ENCODE measurements at regions not wholly inside any gene's neighbourhood (a gene's known extent, or its start where the extent isn't known, plus 50 kb on each side); places are given as distances from the start of the nearest gene placed in this dataset.

DNA sequence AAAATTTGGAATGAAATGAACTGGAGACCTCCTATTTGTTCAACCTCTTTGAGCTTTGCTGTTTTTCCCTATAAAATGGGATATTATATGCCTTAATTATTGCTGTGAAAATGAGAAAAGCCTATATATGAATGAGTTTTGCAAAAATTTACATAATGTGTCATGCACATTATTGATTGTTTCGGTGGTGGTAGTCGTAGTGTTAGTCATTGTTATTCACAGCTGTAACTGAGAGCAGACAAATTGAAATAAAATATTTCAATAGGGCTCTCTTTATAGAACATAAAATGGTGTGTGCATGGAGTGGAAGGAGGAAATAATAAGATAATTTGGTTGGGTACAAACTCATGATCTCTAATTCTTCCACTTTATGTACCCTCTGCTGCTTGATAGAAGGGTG, 153.7 kb upstream of the GADL1 start:
- no peak for DNase-seq (ENCODE audit: low read depth in 2 of 2)

GRCh38 chr3:31050296-31050695, 155.8 kb upstream of the GADL1 start:
- no peak for DNase-seq (ENCODE audit: low read depth in 2 of 2)

DNA sequence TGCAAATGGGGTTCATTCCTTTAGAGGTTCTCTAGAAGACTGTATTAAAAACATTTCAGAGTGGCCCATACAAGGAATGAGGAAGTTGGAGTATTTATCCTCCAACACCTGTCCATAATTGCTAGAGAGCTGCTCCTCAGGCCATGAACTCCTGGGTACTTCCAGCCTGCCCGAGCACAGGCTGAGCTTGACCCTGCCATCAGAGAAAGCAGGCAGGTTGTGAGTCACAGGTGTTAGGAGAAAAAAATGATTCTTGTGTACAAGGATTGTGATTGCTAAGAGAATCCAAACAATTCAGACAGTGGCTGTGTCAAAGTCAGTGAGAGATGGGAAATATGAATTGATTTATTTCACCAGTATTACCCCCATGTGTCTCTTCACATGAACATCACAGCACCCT, 156.8 kb upstream of the GADL1 start:
- DNase-seq (ENCODE audit: low read depth in 2 of 2) = no peak

- DNase-seq (ENCODE audit: low read depth in 2 of 2) = no peak
These were observed 158.8 kb upstream of the GADL1 start for GRCh38 chr3:31053299-31053698.

DNA sequence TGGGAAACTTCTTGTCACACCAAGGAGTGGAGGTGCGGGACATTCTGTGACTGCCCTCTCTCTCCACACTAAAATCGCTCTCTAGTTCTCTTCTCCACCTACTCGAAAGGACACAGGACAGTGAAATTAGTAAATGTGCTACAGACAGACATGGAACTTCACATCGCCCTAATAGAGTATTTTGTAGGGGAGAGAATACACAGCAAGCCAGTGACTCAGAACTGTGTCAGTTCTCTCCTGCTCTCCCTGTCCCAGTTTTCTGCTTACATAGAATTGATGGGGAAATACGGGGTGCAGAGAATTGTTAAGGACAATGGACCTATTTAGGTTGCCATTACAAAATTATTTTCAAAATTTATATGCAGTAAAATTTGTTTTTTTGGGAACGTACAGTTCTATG, 159.6 kb upstream of the GADL1 start:
- DNase-seq (ENCODE audit: low read depth in 2 of 2) = no peak

DNA sequence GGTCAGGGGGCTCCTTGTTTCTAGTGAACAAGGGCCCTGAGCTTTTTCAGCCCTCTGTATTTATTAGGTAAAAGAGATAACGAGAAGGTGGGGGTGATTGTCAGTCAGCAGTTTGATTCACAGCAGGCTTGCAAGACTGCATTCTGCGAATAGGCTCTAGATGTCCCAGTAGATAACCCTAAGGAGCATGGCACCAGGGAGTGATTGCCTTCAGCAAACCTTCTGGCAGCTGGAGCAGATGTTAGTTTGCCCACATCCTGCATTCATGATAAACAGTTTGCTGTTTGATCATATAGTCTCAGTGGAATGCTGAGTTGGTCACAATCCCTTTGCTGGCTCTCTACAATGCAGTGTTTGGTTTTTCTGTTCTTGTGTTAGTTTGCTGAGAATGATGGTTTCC, 161.3 kb upstream of the GADL1 start:
- DNase-seq (ENCODE audit: low read depth in 2 of 2) = no peak

DNA sequence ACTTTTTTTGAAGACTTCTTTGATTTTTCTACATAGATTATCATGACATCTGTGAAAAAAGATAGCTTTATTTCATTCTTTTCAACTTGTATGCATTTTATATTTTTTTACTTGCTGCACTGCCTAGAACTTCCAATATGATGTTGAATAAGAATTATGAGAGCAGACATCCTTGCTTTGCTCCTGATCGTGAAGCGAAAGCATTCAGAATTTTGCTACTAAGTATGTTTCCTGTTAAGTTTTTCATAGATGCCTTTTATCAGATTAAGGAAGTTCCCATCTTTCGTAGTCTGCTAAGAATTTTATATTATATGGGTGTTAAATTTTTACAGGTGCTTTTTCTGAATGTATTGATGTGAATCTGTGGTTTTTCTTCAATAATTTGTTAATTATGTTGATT, 163.4 kb upstream of the GADL1 start:
- no peak for DNase-seq (ENCODE audit: low read depth in 2 of 2)

GRCh38 chr3:31064021-31064420, 169.6 kb upstream of the GADL1 start:
- no peak for DNase-seq (ENCODE audit: low read depth in 2 of 2)

GRCh38 chr3:31065765-31066164, 171.3 kb upstream of the GADL1 start:
- DNase-seq (ENCODE audit: low read depth in 2 of 2) = no peak

GRCh38 chr3:31067004-31067403, 172.5 kb upstream of the GADL1 start:
- DNase-seq (ENCODE audit: low read depth in 2 of 2) = no peak

DNA sequence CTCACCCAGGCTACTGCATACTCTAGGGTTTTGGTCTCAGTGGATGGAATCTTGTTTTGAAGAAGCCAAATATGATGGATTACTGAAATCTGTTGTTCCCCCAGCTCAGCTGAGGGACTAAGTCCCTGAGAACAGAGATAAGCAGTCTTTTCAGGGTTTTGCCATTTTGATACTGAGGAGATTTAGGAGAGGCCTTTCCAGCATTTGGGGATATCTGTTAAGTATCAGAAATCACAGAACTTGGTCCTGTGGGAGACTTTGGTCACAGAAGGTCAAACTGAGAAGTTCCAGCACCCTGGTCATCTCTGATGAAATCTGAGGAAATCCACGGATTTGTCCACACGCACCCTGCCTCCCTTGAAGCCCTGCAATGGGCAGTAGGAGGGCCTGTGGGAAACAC, 181.0 kb upstream of the GADL1 start:
- DNase-seq (ENCODE audit: low read depth in 2 of 2) = no peak

DNA sequence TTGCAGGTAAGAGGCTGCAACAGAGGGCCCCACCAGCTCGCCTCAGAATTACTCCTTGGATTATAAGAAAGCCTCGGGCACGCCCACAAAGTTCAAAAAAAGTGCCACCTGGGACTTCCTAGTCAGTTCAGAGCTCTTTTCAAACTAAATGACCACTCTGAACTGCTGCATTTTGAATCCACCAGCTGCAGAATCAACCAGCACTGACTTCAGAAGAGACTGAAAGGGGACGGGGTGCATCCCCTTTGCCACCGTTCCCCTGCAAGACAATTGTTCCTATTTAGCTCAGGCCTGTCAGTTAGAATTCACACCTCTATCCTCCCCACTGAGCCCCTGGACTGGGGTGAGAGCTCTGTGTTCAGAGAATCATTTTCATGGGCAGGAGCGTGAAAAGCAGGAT, 181.4 kb upstream of the GADL1 start:
- DNase-seq (ENCODE audit: low read depth in 2 of 2) = no peak

GRCh38 chr3:31077021-31077601, 182.7 kb upstream of the GADL1 start:
- DNase-seq (ENCODE audit: low read depth in 2 of 2) = no peak

DNA sequence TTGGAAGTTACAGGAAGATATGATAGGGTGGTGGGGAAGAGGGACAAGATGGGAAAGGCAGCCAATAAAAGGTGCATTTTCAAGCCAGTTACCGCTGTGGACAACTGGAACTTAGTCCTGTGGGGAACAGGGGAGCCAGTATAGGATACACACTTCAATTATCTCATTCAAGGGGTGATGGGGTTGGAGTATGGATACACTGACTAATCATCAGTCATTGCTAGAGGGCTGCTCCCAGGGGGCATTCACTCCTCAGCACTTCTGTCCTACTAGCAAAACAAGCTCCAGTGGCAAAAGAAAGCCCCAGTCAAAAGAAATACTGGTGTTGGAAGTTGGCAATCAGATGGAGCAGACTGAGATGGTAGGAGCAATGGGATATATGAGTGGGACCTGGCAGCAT, 183.4 kb upstream of the GADL1 start:
- no peak for DNase-seq (ENCODE audit: low read depth in 2 of 2)

- no peak for DNase-seq (ENCODE audit: low read depth in 2 of 2)
These were observed 185.2 kb upstream of the GADL1 start for GRCh38 chr3:31079689-31080088.

DNA sequence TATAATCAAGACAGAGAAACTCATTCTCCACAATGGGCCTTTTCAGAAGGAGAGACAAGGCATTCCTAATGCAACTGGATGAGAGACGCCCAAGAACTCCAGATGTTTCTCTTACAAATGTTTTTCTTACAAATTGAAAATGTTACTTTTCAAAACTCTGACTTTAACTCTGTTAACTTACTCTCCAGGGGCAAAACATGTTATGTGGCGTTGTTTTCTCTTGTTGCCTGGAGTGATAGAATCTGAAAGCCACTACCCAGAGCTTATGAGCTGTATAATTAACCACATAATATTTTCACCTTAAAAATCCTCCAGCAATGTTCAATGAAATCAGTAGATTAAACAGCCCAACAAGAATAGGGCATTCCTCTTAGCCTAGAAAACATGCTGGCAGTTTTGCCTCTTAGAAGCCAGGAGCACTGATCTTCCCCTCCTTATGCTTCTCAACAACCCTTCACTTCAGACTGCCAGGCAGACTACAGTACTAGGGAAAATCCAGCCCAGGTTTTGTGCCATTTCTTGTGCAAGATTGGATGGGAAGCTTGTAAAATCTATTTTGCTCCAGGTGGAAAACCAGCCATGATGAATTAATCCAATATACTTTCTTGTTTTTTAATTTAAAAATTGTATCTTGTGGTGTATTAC, 186.7 kb upstream of the GADL1 start:
- no peak for DNase-seq (ENCODE audit: low read depth in 2 of 2)

GRCh38 chr3:31086148-31086547, 191.7 kb upstream of the GADL1 start:
- DNase-seq (ENCODE audit: low read depth in 2 of 2) = no peak

DNA sequence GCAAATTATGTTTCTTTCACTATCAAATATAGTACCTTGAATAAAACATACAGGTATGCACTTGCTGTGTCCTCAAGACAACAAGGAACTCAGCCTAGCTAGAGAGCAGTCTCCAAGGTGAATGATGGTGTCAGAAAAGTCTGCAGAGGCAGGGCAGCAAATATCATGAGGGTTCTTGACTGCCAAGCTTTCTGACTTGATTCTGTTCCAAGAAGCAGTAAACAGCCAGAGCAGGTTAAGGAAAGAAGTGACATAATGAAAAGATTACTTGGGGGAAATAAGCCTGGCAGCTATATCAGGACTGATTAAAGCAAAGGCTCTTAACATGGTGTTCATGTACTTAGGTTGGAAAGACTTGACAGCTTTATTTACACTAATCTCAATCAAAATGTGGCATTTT, 192.2 kb upstream of the GADL1 start:
- DNase-seq (ENCODE audit: low read depth in 2 of 2) = no peak

- DNase-seq (ENCODE audit: low read depth in 2 of 2) = no peak
These were observed 197.3 kb upstream of the GADL1 start for GRCh38 chr3:31091748-31092147.

GRCh38 chr3:31092748-31093589, 198.5 kb upstream of the GADL1 start:
- DNase-seq (ENCODE audit: low read depth in 2 of 2) = no peak

GRCh38 chr3:31093606-31094005, 199.1 kb upstream of the GADL1 start:
- no peak for DNase-seq (ENCODE audit: low read depth in 2 of 2)

- no peak for DNase-seq (ENCODE audit: low read depth in 2 of 2)
These were observed 199.6 kb upstream of the GADL1 start for GRCh38 chr3:31094048-31094447.

- DNase-seq (ENCODE audit: low read depth in 2 of 2) = no peak
These were observed 200.8 kb upstream of the GADL1 start for GRCh38 chr3:31095255-31095654.

Measured in stimulated activated CD4-positive, alpha-beta T cell treated with anti-CD3 and anti-CD28 coated beads, Interleukin-1b, Interleukin-23, amount 100 ng/mL, for 4 hours (primary cell).